ENCODE measurements at regions not wholly inside any gene's neighbourhood (a gene's known extent, or its start where the extent isn't known, plus 50 kb on each side); places are given as distances from the start of the nearest gene placed in this dataset.
"Not testable (repeated sequence)": the region's sequence is repeated elsewhere in the genome, so short reads cannot be mapped to it uniquely, and the experiment has no call there.

- TF ChIP-seq, protein P1, sequence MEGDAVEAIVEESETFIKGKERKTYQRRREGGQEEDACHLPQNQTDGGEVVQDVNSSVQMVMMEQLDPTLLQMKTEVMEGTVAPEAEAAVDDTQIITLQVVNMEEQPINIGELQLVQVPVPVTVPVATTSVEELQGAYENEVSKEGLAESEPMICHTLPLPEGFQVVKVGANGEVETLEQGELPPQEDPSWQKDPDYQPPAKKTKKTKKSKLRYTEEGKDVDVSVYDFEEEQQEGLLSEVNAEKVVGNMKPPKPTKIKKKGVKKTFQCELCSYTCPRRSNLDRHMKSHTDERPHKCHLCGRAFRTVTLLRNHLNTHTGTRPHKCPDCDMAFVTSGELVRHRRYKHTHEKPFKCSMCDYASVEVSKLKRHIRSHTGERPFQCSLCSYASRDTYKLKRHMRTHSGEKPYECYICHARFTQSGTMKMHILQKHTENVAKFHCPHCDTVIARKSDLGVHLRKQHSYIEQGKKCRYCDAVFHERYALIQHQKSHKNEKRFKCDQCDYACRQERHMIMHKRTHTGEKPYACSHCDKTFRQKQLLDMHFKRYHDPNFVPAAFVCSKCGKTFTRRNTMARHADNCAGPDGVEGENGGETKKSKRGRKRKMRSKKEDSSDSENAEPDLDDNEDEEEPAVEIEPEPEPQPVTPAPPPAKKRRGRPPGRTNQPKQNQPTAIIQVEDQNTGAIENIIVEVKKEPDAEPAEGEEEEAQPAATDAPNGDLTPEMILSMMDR (optimal IDR thresholded peaks at IDR 0.05 in 1 of 3, IDR thresholded peaks at IDR 0.05 in 1 of 3, conservative IDR thresholded peaks at IDR 0.05 in 1 of 3; ENCODE audit: extremely low read depth in 1 of 3, insufficient read depth in 2 of 3, low read length in 3 of 3): not testable (repeated sequence)
- not testable (repeated sequence) for TF ChIP-seq EZH2 (IDR thresholded peaks at IDR 0.05; ENCODE audit: low read length)
Observed at GRCh38 chr2:87647737-87648498, 100.0 kb upstream of the PLGLB2 start.
